Inferior parietal cortex (tissue), 1 donor: ENCODE measurements at regions not wholly inside any gene's neighbourhood (a gene's known extent, or its start where the extent isn't known, plus 50 kb on each side); places are given as distances from the start of the nearest gene placed in this dataset.

ENCODE experiments used
- DNase-seq: peaks from one replicate; pipeline ENCODE4 v3.0.0-alpha.2; 2016; ENCODE audit errors: extremely low spot score

DNA sequence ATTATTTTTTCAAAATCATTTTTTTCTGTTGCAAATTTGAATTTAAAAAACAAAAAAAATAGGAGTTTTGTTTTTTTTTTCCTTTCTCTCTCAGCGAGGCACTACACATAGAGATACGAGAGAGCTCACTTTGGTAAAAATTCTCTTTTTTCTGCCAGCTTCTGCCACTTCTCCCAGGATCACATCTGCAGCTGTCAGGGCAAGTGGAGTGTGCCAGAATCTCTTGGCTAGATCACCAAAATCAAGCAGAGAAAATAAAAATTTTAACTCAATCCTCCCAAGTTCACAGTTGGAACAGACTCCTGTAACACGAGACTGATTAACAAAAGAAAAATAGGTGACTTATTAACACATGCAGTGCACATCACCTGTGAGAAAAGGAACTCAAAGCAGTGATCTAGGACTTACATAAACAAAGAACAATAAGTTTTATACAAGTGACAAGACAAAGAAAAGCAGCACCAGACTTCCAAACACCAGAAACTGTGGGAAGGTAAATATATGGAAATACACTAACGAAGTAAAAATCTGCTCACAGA is 213.2 kb upstream of the ZFP42 start:
- DNase-seq = peak; percentile 4

DNA sequence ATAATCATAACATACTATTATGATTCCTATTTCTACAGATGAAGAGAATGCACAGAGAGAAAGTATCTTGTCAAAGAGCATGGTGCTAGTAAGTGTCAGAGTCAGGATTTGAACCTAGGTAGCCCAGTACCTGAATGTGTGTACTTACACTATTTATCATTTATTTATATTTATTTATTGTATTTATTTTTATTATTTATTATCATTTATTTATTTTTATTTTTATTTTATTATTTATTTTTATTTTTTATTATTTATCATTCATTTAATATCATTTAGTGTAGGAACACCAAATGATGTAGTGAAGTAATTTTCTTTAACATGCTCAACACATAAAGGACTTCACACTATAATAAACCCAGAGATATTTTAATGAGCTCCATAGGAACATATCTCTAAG is 209.4 kb upstream of the ZFP42 start:
- no peak for DNase-seq

DNA sequence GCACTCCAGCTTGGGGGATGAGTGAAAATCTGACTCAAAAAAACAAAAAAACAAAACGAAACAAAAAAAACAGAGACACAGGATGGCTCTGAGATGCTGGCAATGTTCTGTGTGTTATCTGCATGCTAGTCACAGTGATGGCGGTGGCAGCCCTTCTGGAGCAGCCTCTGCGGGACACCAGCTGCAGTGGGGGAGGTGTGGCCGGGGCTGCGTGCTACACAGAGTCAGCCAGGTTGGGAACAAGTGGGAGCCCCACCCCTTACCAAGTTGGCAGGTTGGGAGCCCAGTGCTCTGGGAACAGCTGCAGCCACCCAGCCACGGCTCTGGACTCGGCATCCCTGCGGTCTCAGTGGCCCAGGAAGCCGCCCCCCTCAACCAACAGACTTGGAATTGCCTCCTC is 206.5 kb upstream of the ZFP42 start:
- DNase-seq = no peak

DNA sequence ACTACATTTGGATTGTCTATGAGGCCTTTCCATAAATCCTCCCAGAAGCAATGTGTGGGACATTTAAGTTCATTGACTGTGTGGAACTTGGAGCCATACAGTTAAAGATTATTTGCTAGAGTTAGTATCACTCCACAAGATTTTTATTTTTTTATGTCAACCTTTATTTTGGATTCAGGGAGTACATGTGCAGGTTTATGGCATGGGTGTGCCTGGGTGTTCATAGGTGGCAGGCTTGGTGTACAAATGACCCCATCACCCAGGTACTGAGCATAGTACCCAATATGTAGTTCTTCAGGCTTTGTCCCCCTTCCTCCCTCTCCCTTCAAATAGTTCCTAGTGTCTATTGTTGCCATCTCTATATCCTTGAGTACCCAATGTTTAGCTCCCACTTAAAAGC is 199.8 kb upstream of the ZFP42 start:
- DNase-seq = no peak

DNA sequence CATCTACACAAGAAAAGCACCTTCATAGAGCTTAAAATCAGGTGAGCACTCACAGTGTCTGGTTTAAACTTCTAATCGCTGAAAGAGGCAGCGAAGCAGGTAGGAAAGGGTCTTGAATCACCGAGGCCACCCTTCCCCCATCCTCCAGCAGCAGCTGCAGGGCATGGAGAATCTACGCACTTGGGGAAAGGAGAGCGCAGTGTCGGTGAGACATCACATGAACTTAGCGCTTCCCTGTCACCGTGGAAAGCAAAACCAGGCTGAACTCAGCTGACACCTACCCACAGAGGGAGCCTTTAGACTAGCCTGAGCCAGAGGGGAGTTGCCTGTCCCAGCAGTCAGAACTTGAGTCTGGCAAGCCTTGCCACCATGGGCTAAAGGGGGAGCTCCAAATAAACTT is 197.2 kb upstream of the ZFP42 start:
- no peak for DNase-seq

DNA sequence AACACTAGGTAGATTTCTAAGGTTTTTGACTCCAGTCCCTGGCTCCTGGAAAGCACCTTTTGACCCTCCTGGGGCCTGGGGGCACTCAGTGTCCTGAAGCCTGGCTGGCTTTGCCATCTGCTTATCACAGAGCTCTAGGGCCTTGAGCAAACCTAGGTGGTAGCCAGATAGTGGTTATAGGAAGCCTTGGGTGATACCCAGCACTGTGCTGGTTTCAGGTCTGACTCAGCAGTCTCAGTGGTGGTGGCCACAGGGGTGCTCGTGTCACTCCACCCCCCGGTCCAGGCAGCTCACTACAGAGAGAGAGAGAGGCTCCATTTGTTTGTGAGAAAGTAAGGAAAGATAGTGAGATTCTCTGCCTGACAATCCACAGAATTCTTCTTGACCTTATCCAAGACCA is 195.8 kb upstream of the ZFP42 start:
- no peak for DNase-seq

DNA sequence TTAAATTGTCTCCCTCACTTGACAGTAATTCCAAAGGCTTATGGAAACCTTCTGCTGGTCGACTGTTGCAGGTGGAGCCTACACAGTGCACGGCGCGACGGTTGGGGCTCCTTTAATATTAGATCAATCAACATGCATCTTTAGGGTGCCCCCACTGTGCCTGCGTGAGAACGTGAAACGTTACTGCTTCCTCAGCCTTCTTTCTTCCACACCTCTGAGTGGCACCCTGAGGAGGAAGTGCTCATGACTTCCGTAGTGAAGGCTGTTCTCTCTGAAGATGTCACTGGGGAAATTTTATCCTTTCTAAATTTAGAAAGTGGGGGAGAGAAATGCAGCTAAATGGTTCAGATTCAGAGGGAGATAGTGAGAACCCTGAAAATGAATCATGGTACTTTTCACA is 184.0 kb upstream of the ZFP42 start:
- no peak for DNase-seq

DNA sequence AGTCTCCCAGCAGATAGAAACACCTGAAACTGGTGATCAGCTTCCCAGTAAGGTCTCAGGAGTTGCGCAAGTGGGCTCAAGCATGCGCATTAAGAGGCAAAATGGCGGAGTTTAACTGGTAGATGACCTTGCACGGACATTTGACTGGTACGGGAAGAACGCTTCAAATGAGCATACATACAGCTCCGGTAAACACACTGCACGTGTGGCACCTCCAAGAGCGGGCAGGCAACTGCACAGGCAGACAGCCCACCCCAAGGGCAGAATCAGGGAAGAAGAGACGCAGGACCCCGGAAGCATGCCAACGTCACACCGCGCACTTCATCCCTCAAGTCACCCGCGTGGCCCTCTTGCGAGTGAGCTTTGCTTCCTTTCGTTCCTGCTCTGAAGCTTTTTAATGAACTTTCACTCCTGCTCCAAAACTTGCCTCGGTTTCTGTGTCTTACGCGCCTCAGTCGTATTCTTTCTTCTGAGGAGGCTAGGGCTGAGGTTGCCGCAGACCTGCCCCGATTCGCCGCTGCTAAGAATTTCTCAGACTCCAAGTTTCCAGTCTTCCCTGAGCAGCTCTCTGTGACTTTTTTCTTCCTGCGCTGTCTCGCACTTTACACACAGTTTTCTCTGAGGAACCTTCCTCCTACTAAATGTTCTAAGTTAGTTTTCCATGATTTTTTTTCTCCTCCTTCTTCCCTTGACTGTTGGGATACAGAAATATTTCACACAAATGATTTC is 180.7 kb upstream of the ZFP42 start:
- no peak for DNase-seq

DNA sequence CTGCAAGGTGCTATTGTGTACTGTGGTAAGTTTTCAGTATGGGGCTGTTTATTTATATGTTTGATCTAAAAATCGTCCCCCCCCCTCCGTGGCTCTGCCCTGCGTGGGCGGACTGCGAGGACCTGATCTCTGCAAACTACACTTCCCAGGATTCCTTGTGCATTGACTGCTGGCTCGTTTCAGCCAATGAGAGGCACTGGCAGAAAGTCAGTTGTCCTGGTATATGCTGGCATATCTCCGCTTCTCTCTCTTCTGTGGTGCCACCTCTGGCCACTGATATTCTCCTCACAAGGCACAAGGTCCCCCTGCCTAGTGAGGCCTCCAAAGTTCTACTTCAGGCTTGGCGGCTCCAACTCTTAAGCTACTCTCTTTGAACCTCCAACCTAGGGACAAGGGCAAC is 168.8 kb upstream of the ZFP42 start:
- no peak for DNase-seq

DNA sequence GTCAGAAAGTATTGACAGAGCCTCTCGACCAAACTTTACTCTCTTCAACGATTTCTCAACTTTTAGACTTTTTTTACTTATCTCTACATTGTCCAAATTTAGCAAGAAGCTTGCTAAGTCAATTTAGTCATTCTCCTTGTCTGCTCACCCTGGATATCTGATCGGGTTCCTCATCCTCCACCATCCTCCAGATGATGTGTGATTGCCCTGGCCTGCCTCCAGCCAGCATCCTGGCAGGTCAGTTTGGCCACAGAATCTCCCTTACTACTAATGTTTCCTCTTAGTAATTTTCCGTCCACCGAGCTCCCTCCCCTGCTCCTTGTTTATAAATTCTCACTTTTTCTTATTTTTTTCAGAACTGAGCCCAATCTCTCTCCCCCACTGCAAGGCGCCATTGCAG is 167.9 kb upstream of the ZFP42 start:
- no peak for DNase-seq

DNA sequence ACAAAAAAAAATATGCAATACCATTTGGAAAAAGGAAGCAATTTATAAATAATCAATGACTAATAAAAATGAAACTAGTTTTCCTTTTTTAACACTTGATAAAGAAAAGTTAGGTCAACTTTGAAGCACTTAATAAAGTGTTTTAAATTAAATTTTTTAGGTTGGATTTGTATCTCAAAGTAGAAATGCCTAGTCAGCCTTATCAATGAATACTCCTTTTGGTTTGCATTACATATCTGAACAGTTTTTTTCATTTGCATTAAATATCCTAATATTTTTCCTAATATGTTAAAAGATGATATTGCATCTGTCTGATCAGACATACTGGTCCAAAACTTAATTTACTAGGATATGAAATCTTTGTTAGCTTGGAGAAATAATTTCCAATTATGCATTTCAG is 155.8 kb upstream of the ZFP42 start:
- no peak for DNase-seq

DNA sequence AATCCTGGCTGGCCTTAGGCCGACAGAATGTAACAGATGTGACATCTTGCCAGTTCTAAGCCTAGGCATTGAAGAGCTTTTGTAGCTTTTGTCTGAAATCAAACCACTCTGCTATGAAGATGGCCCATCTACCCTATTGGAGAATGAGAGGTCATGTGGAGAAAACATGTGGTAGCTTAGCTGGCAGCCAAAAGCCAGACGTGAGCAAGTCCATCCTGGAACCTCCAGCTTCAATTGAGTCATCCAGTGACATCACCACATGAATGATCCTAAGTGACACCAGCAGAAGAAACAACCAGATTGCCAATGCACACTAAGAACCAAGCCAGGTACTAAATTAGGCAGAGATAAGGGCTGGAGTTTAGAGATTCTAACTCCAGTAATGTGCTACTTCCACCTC is 154.8 kb upstream of the ZFP42 start:
- DNase-seq = no peak

DNA sequence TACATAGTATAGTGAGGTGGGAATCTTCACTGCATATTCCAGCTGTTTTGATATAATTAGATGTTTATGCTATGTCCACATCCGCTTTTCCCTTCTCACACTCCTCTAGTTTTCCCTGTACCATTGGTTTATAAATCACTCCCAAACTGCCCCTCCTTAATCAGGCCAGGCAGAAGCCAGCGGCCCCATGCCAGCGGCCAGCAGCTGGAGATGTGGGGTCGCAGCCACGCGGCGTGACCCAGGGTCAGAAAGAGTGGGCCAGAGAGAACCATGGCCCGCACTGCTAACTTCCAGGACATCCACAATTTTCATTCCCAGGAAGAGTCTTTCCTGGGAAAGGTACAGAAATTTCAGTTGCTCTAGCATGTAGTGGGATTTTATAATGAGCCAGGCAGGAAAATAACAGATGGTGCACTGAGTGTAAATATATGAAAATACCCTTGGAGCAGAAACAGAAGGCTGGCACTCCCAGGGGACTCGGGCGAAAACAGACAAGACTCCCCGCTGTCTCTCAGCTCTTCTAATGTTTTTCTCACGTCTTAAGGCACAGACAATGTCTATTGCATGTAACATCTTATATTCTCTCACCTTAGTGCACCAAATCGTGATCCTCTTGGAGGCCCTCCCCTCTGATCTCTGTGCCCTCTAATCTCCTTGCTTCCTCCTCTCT is 145.9 kb upstream of the ZFP42 start:
- peak; percentile 6 for DNase-seq

DNA sequence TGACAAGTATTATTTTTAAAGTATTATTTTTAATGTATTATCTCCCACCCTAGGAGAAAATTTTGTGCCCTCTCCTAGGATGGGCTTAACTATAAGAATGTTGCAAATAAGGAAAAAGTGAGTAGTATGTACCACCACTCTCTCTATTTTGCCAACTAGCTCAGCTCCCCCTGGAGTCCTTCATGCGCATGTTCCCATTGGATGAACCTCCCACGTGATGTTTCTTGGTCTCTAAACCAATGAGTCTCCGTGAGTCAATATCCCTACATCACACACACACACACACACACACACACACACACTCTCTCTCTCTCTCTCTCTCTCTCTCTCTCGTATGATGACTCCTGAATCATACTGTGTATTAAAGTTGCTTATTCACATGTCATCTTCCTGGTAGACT is 129.7 kb upstream of the ZFP42 start:
- no peak for DNase-seq

DNA sequence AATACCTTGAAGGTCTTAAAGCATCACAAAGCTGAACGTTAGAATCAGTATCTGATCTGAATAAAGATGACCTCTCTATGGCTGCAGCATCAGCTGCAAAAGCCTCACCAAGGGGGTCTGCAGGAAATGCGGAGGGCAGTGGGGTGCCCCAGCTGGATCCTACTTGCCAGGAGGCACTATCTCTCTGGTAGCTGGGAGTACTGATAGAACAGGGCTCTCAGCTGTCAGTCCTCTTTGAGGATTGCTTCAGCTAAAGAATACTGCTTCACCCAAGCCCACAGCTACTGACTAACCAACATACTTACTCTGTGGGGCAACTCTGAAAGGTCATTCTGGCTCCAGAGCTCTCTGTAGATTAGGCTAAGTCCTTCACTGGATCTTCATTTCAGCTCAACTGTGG is 112.5 kb upstream of the ZFP42 start:
- no peak for DNase-seq

DNA sequence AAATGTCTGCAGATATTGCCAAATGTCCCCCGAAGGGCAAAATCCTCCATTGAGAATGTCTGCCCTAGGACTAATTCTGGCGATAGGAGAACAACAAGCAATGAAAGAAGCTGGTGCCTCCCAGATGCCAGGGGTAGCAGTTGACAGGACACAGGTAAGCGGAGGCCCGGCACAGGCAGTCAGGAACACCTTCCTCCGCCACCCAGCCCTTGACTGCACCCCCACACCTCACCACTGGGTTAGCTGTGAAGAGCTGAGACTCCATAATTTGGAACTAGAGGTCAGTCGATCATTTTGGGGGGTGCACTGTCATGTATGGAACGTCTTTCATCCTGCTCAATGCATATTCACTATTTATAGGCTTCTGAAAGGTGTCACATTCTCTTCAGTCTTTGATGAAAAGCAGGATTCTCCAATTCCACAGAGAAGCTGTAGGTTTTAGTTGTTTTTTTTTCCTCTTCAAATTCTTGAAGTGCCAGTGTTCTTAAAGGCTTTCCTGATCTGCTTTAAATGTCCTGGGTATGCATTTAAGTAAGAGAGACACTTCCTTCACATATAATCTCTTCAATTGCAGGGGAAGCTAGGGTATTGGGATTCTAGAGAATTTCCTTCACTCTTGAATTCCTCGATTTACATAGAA is 111.6 kb upstream of the ZFP42 start:
- no peak for DNase-seq

DNA sequence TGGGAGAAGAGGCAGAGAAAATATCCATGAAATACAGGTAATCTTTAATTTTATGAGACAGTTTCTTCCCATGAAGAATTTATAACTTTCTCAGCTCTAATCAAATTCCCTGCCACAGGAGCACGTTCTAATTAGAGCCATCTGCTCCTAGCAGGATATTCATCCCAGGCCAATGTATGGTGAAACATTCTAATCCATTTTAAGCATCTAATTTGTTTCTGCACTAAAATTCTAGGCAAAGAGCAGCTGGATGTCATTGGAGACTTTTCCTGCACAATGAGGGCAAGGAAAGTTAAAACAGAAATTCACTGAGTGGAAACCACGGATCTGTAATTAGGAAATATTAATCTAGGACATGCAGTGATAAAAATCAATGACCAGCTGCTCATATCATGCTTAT is 107.7 kb upstream of the ZFP42 start:
- no peak for DNase-seq

DNA sequence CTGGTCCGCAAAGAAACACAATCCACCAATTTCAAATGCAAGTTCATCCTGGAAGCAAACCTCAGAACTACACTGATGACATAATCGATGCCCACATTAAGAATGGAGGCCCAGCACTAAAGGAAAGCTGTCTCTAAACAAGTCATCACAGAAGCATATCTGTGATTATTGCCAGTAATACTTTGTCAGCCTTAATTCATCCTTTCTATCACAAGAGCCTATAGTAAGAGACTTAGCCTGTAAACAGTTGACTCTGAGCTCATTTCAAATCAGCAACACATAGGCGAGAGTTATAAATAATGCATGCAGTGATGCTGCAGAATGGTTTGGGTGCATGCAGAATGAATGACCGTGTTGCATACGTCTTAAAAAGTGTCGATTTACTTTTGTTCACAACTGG is 105.9 kb upstream of the ZFP42 start:
- no peak for DNase-seq

DNA sequence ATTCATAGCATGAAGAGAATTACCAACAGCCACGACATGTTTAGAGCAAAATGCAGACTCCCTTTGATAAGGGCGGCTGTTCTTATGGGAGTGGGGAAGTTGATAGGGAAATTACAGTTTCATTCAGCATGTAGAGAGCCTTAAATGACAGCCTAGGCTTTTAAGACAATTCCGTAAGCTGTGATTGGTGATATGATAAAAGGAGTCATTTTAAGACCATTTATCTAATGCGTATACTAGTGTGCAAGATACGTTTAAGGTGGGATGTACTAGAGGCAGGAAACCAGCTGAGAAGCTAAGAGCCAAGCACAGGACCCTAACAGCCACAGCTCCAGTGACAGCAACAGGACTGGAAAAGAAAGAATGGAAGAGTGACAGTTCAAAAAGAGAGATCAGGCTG is 102.2 kb upstream of the ZFP42 start:
- no peak for DNase-seq

DNA sequence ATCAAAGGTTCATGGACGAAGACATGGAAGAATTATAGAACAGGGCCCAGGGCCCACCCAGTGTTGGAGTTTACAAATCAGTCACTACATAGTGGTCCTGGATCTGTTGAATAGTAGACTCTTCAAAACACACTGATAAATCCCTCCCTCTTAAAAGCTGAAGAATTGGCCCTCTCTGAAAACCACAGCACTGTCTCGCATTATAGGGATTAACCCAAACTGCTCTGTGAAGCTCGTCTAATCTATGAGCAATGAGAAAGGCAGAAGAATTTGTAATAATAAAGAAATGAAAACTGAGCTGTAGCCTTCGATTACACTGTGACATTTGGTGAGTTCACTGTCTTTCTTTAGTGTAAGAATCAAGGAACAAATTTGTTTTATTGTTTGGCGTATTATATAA is 92.5 kb upstream of the ZFP42 start:
- DNase-seq = no peak

DNA sequence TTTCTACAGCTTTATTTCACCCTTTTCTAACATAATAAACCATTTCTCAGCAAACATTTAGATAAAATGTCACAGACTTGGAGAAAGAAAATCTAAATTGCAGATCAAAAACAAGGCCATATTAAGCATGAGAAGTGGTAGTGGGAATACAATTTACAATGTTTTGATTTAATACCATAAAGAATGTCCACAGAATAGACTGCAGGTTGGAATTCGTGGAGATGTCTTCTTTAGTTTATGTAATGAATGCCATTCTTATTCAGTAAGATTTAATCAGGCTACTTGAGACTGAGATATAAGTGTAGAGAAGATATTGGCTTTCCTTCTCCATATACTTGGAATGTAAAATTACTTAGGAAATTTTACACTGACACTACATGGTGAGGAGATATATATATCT is 91.9 kb upstream of the ZFP42 start:
- no peak for DNase-seq

DNA sequence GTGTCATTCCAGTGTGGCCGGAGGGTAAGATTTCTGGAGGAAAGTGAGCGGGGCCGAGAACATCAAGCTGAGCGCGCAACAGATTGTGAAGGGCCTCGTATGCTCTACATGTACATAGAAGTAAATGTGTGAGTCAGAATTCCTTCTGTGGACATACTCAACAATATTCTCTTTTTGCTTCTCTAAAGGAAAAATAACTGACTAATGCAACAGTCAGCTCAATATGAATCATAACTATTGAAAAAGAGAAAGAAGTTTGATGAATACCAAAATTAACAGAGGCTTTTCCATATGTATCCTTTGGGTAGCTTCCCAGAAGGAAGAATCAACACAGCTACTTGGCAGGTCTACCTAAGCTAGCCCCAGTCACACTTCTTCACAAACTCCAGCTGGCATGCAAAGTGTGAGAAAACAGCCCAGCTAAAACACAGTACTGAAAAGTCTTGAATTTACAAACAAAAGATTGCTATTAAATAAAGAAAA is 87.5 kb upstream of the ZFP42 start:
- DNase-seq = peak; percentile 50

DNA sequence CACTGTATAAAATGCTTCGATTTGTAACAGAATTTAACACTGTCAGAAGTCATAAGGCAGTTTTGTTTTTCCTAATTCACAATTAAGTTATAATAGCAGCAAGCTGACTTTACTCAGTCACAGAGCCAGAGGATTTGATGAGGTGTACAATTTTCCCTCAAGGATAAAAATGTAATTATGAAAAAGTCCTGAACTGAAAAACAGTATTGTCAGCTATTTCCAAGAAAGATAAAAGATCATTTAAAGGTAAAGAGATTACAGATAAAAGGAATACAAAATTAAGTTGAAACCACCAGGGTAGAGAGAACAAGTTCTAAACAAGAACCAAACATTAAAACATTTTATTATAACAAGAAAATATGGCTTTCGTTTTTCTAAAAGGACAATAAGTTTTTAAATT is 86.8 kb upstream of the ZFP42 start:
- DNase-seq = no peak
